HUES48 (cell line): ENCODE measurements at regions not wholly inside any gene's neighbourhood (a gene's known extent, or its start where the extent isn't known, plus 50 kb on each side); places are given as distances from the start of the nearest gene placed in this dataset.
"Not testable (repeated sequence)": the region's sequence is repeated elsewhere in the genome, so short reads cannot be mapped to it uniquely, and the experiment has no call there.

ENCODE experiments used
- H3K27ac ChIP-seq: one replicate; pipeline ENCODE4 v1.7.0; 2013; ENCODE audit warnings: low read depth, low read length, inconsistent platforms
- H3K27me3 ChIP-seq: 2 replicates; pipeline ENCODE4 v1.6.1; 2013; ENCODE audit warnings: mild to moderate bottlenecking, low read length; ENCODE audit not compliant: control insufficient read depth, insufficient read depth
- H3K36me3 ChIP-seq: 2 replicates; pipeline ENCODE4 v1.6.1; 2013; ENCODE audit warnings: low read length; ENCODE audit not compliant: control insufficient read depth, insufficient read depth
- H3K4me1 ChIP-seq: 2 replicates; pipeline ENCODE4 v1.6.1; 2013; ENCODE audit warnings: mild to moderate bottlenecking, low read length; ENCODE audit not compliant: control insufficient read depth, insufficient read depth
- H3K4me3 ChIP-seq: 2 replicates; pipeline ENCODE4 v1.5.1; 2013; ENCODE audit warnings: mild to moderate bottlenecking, low read depth, low read length
- H3K9ac ChIP-seq: 2 replicates; pipeline ENCODE4 v1.6.1; 2013; ENCODE audit warnings: mild to moderate bottlenecking, low read depth, low read length, moderate library complexity
- H3K9me3 ChIP-seq: 2 replicates; pipeline ENCODE4 v1.6.1; 2013; ENCODE audit warnings: low read length; ENCODE audit not compliant: control insufficient read depth, insufficient read depth

- H3K4me3 ChIP-seq, H3K27me3 ChIP-seq, H3K36me3 ChIP-seq, H3K9ac ChIP-seq, H3K9me3 ChIP-seq: not testable (repeated sequence)
- peaks cover 18% of the 10 kb centered on the region; the same call in 1 of the 2 replicates for H3K4me1 ChIP-seq
- H3K27ac ChIP-seq = peak overlapping the region; percentile 54
Measured at GRCh38 chr4:167876091-167876490, 216.2 kb upstream of the ANXA10 start.

GRCh38 chr4:167877826-167878225 lies 214.5 kb upstream of the ANXA10 start:
- not testable (repeated sequence) for H3K36me3 ChIP-seq

GRCh38 chr4:167883266-167883665 lies 209.1 kb upstream of the ANXA10 start:
- Histone ChIP-seq H3K36me3 (no peaks in the 10 kb centered on the region), H3K9me3 (peaks cover 19% of the 10 kb centered on the region)

More at GRCh38 chr4:167877826-167878225, 214.5 kb upstream of the ANXA10 start:
- not testable (repeated sequence) for H3K27ac ChIP-seq, H3K9ac ChIP-seq, H3K4me3 ChIP-seq, H3K9me3 ChIP-seq, H3K27me3 ChIP-seq
- H3K4me1 ChIP-seq = peaks cover 15% of the 10 kb centered on the region; the same call in 1 of the 2 replicates

GRCh38 chr4:167885071-167885470 lies 207.3 kb upstream of the ANXA10 start:
- Histone ChIP-seq H3K36me3 (no peaks in the 10 kb centered on the region), H3K4me3 (no peak overlapping the region), H3K4me1 (no peaks in the 10 kb centered on the region), H3K27ac (no peak overlapping the region), H3K27me3 (no peaks in the 10 kb centered on the region), H3K9ac (no peak overlapping the region), H3K9me3 (peaks cover 24% of the 10 kb centered on the region)

More at GRCh38 chr4:167883266-167883665, 209.1 kb upstream of the ANXA10 start:
- Histone ChIP-seq H3K27me3 (no peaks in the 10 kb centered on the region), H3K4me3 (no peak overlapping the region), H3K27ac (no peak overlapping the region), H3K4me1 (no peaks in the 10 kb centered on the region), H3K9ac (no peak overlapping the region)

GRCh38 chr4:167885872-167886271 lies 206.5 kb upstream of the ANXA10 start:
- Histone ChIP-seq H3K36me3 (no peaks in the 10 kb centered on the region), H3K4me3 (no peak overlapping the region), H3K9ac (no peak overlapping the region), H3K27me3 (no peaks in the 10 kb centered on the region), H3K4me1 (no peaks in the 10 kb centered on the region), H3K27ac (no peak overlapping the region), H3K9me3 (peaks cover 24% of the 10 kb centered on the region)

- no peaks in the 10 kb centered on the region for H3K27me3 ChIP-seq
- H3K4me1 ChIP-seq = no peaks in the 10 kb centered on the region
- H3K4me3 ChIP-seq = no peak overlapping the region
- no peak overlapping the region for H3K27ac ChIP-seq
- H3K9ac ChIP-seq = no peak overlapping the region
- H3K36me3 ChIP-seq = no peaks in the 10 kb centered on the region
- H3K9me3 ChIP-seq = peaks cover 24% of the 10 kb centered on the region
Measured at GRCh38 chr4:167887726-167888125, 204.6 kb upstream of the ANXA10 start.

GRCh38 chr4:167890226-167890625 lies 202.1 kb upstream of the ANXA10 start:
- Histone ChIP-seq H3K4me3 (no peak overlapping the region), H3K9ac (no peak overlapping the region), H3K4me1 (no peaks in the 10 kb centered on the region), H3K9me3 (peaks cover 24% of the 10 kb centered on the region), H3K36me3 (no peaks in the 10 kb centered on the region), H3K27me3 (no peaks in the 10 kb centered on the region), H3K27ac (no peak overlapping the region)

GRCh38 chr4:167893531-167893930 lies 198.8 kb upstream of the ANXA10 start:
- H3K9ac ChIP-seq = no peak overlapping the region
- no peaks in the 10 kb centered on the region for H3K27me3 ChIP-seq
- no peak overlapping the region for H3K4me3 ChIP-seq
- no peaks in the 10 kb centered on the region for H3K36me3 ChIP-seq
- no peak overlapping the region for H3K27ac ChIP-seq
- H3K4me1 ChIP-seq = no peaks in the 10 kb centered on the region
- H3K9me3 ChIP-seq = peaks cover 4% of the 10 kb centered on the region; the same call in 1 of the 2 replicates

GRCh38 chr4:167896260-167896659 lies 196.1 kb upstream of the ANXA10 start:
- H3K27me3 ChIP-seq, H3K4me3 ChIP-seq, H3K36me3 ChIP-seq, H3K9ac ChIP-seq, H3K9me3 ChIP-seq, H3K27ac ChIP-seq, H3K4me1 ChIP-seq: not testable (repeated sequence)

- Histone ChIP-seq H3K4me3 (no peak overlapping the region), H3K27ac (peak overlapping the region; percentile 37), H3K9me3 (no peaks in the 10 kb centered on the region), H3K9ac (no peak overlapping the region), H3K4me1 (no peaks in the 10 kb centered on the region), H3K27me3 (no peaks in the 10 kb centered on the region), H3K36me3 (no peaks in the 10 kb centered on the region)
Measured at GRCh38 chr4:167897116-167897515, 195.2 kb upstream of the ANXA10 start.

- H3K27ac ChIP-seq = no peak overlapping the region
- H3K4me3 ChIP-seq = no peak overlapping the region
- no peaks in the 10 kb centered on the region for H3K36me3 ChIP-seq
- no peaks in the 10 kb centered on the region for H3K4me1 ChIP-seq
- no peaks in the 10 kb centered on the region for H3K27me3 ChIP-seq
- no peak overlapping the region for H3K9ac ChIP-seq
- H3K9me3 ChIP-seq = no peaks in the 10 kb centered on the region; the same call in 1 of the 2 replicates
Measured at GRCh38 chr4:167903291-167903721, 189.0 kb upstream of the ANXA10 start.

GRCh38 chr4:167906851-167907250 lies 185.5 kb upstream of the ANXA10 start:
- H3K9me3 ChIP-seq = no peaks in the 10 kb centered on the region; the same call in 1 of the 2 replicates

More at GRCh38 chr4:167906851-167907250, 185.5 kb upstream of the ANXA10 start:
- H3K36me3 ChIP-seq = no peaks in the 10 kb centered on the region
- no peaks in the 10 kb centered on the region for H3K4me1 ChIP-seq
- H3K27ac ChIP-seq = no peak overlapping the region
- no peaks in the 10 kb centered on the region for H3K27me3 ChIP-seq
- no peak overlapping the region for H3K4me3 ChIP-seq
- H3K9ac ChIP-seq = no peak overlapping the region
